ENCODE measurements at regions not wholly inside any gene's neighbourhood (a gene's known extent, or its start where the extent isn't known, plus 50 kb on each side); places are given as distances from the start of the nearest gene placed in this dataset.

DNA sequence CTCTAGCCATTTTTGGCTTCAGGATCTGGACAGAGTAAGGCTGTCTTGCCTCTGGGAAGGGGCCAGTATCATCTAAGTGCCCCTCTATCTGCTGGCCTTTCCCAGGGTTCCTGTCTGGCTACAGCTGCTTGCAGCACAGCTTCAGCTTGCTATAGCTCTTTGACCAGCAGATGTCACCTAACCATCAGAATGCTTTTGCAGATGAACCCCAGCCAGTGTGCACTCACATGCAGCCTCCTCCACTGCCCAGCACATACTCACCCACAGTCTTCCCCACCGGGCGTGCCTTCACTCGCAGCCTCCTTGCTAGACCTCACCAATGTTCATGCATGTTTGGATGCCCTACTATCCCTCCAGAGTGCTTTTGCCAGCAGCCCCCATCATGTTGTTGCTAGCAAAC lies 769.0 kb downstream of the BRINP3 start:
- TF ChIP-seq, protein P1, sequence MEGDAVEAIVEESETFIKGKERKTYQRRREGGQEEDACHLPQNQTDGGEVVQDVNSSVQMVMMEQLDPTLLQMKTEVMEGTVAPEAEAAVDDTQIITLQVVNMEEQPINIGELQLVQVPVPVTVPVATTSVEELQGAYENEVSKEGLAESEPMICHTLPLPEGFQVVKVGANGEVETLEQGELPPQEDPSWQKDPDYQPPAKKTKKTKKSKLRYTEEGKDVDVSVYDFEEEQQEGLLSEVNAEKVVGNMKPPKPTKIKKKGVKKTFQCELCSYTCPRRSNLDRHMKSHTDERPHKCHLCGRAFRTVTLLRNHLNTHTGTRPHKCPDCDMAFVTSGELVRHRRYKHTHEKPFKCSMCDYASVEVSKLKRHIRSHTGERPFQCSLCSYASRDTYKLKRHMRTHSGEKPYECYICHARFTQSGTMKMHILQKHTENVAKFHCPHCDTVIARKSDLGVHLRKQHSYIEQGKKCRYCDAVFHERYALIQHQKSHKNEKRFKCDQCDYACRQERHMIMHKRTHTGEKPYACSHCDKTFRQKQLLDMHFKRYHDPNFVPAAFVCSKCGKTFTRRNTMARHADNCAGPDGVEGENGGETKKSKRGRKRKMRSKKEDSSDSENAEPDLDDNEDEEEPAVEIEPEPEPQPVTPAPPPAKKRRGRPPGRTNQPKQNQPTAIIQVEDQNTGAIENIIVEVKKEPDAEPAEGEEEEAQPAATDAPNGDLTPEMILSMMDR (IDR thresholded peaks at IDR 0.05; ENCODE audit: low read depth, low read length), result peak; percentile 56
- no peak for TF ChIP-seq EZH2phosphoT487 (IDR thresholded peaks at IDR 0.05; ENCODE audit: low read depth)

All from OCI-LY3 (cell line).